ENCODE measurements at regions not wholly inside any gene's neighbourhood (a gene's known extent, or its start where the extent isn't known, plus 50 kb on each side); places are given as distances from the start of the nearest gene placed in this dataset.

- no peak for TF ChIP-seq FOXK2 (IDR thresholded peaks at IDR 0.05)
- no peak for TF ChIP-seq HDGF (IDR thresholded peaks at IDR 0.05; ENCODE audit: borderline replicate concordance)
- TF ChIP-seq LEF1 (IDR thresholded peaks at IDR 0.05; ENCODE audit: borderline replicate concordance): no peak
- no peak for TF ChIP-seq FOXM1 (IDR thresholded peaks at IDR 0.05; ENCODE audit: borderline replicate concordance)
- TF ChIP-seq ARNT (IDR thresholded peaks at IDR 0.05): no peak
- TF ChIP-seq NFRKB (IDR thresholded peaks at IDR 0.05): no peak
- TF ChIP-seq BHLHE40 (IDR thresholded peaks at IDR 0.05; ENCODE audit: borderline replicate concordance): no peak
- no peak for TF ChIP-seq ELF4 (IDR thresholded peaks at IDR 0.05)
- no peak for TF ChIP-seq ZNF384 (IDR thresholded peaks at IDR 0.05)
- no peak for TF ChIP-seq PKNOX1 (IDR thresholded peaks at IDR 0.05)
- no peak for TF ChIP-seq TARDBP (IDR thresholded peaks at IDR 0.05)
- ChIA-PET CTCF (no interaction called here), POLR2A (no interaction called here)
- no peak for DNase-seq (ENCODE audit: extremely low spot score)
Observed at GRCh38 chr18:78831603-78832002, 148.0 kb upstream of the SALL3 start.

- no peak for DNase-seq (ENCODE audit: extremely low spot score)
Observed at GRCh38 chr18:78833833-78834232, 145.8 kb upstream of the SALL3 start.

GRCh38 chr18:78836838-78837237 is 142.8 kb upstream of the SALL3 start:
- no peak for DNase-seq (ENCODE audit: extremely low spot score)
- ChIA-PET POLR2A (no interaction called here), CTCF (no interaction called here)
- TF ChIP-seq L3MBTL2 (conservative IDR thresholded peaks at IDR 0.05): no peak
- no peak for TF ChIP-seq TARDBP (IDR thresholded peaks at IDR 0.05)
- TF ChIP-seq FOXA1 (IDR thresholded peaks at IDR 0.05): no peak
- TF ChIP-seq PKNOX1 (IDR thresholded peaks at IDR 0.05): no peak
- TF ChIP-seq ELF4 (IDR thresholded peaks at IDR 0.05): no peak
- TF ChIP-seq ZNF384 (IDR thresholded peaks at IDR 0.05): no peak
- no peak for TF ChIP-seq SUZ12 (IDR thresholded peaks at IDR 0.05)
- no peak for TF ChIP-seq HDGF (IDR thresholded peaks at IDR 0.05; ENCODE audit: borderline replicate concordance)
- no peak for TF ChIP-seq FOXK2 (IDR thresholded peaks at IDR 0.05)
- TF ChIP-seq CTBP1 (IDR thresholded peaks at IDR 0.05; ENCODE audit: borderline replicate concordance): no peak
- no peak for TF ChIP-seq SP1 (IDR thresholded peaks at IDR 0.05)
- no peak for TF ChIP-seq NFRKB (IDR thresholded peaks at IDR 0.05)
- no peak for TF ChIP-seq BHLHE40 (IDR thresholded peaks at IDR 0.05; ENCODE audit: borderline replicate concordance)

More at GRCh38 chr18:78833833-78834232, 145.8 kb upstream of the SALL3 start:
- CTCF ChIA-PET: no interaction called here
- POLR2A ChIA-PET: no interaction called here
- TF ChIP-seq FOXM1 (IDR thresholded peaks at IDR 0.05; ENCODE audit: borderline replicate concordance): no peak
- TF ChIP-seq FOXK2 (IDR thresholded peaks at IDR 0.05): no peak
- TF ChIP-seq SP1 (IDR thresholded peaks at IDR 0.05): no peak
- no peak for TF ChIP-seq NFRKB (IDR thresholded peaks at IDR 0.05)
- TF ChIP-seq ELF4 (IDR thresholded peaks at IDR 0.05): no peak
- TF ChIP-seq HDGF (IDR thresholded peaks at IDR 0.05; ENCODE audit: borderline replicate concordance): no peak
- no peak for TF ChIP-seq ARNT (IDR thresholded peaks at IDR 0.05)
- TF ChIP-seq PKNOX1 (IDR thresholded peaks at IDR 0.05): no peak

- TF ChIP-seq TARDBP (IDR thresholded peaks at IDR 0.05) (no peak), FOXM1 (IDR thresholded peaks at IDR 0.05; ENCODE audit: borderline replicate concordance) (no peak), SP1 (IDR thresholded peaks at IDR 0.05) (no peak), ELF4 (IDR thresholded peaks at IDR 0.05) (no peak), SUZ12 (IDR thresholded peaks at IDR 0.05) (no peak), PKNOX1 (IDR thresholded peaks at IDR 0.05) (no peak)
- DNase-seq (ENCODE audit: extremely low spot score): no peak
- CTCF ChIA-PET: no interaction called here
- POLR2A ChIA-PET: no interaction called here
Observed at GRCh38 chr18:78837754-78838153, 141.9 kb upstream of the SALL3 start.

- TF ChIP-seq CTBP1 (IDR thresholded peaks at IDR 0.05; ENCODE audit: borderline replicate concordance) (no peak), ZNF384 (IDR thresholded peaks at IDR 0.05) (no peak)
- no peak for DNase-seq (ENCODE audit: extremely low spot score)
- POLR2A ChIA-PET: no interaction called here
- CTCF ChIA-PET: no interaction called here
Observed at GRCh38 chr18:78838183-78838582, 141.4 kb upstream of the SALL3 start.

- no peak for TF ChIP-seq CTBP1 (IDR thresholded peaks at IDR 0.05; ENCODE audit: borderline replicate concordance)
- no peak for TF ChIP-seq ZNF384 (IDR thresholded peaks at IDR 0.05)
- no peak for TF ChIP-seq FOXK2 (IDR thresholded peaks at IDR 0.05)
- no peak for TF ChIP-seq NFRKB (IDR thresholded peaks at IDR 0.05)
- no peak for TF ChIP-seq PKNOX1 (IDR thresholded peaks at IDR 0.05)
- no peak for TF ChIP-seq ARNT (IDR thresholded peaks at IDR 0.05)
- no peak for DNase-seq (ENCODE audit: extremely low spot score)
- ChIA-PET CTCF (no interaction called here), POLR2A (no interaction called here)
Observed at GRCh38 chr18:78849046-78849445, 130.6 kb upstream of the SALL3 start.
